Mesenchymal stem cell (in vitro differentiated cells and primary cell): ENCODE measurements at regions not wholly inside any gene's neighbourhood (a gene's known extent, or its start where the extent isn't known, plus 50 kb on each side); places are given as distances from the start of the nearest gene placed in this dataset.

ENCODE experiments used
- DNase-seq: peaks from one replicate; pipeline ENCODE4 v3.0.0-alpha.2; 2013
- H2AFZ ChIP-seq: one replicate; pipeline ENCODE4 v1.6.1; 2013; ENCODE audit warnings: low read depth, mild to moderate bottlenecking, control low read depth, inconsistent platforms, low read length, moderate library complexity
- H2AK5ac ChIP-seq: 2 replicates; pipeline ENCODE4 v1.6.1; 2013; ENCODE audit warnings: low read length, moderate library complexity, mild to moderate bottlenecking, inconsistent platforms; ENCODE audit not compliant: severe bottlenecking
- H2BK120ac ChIP-seq: one replicate; pipeline ENCODE4 v1.6.1; 2013; ENCODE audit warnings: low read depth, mild to moderate bottlenecking, inconsistent platforms, low read length, moderate library complexity
- H2BK12ac ChIP-seq, 2 experiments: one replicate each; pipeline ENCODE4 v1.6.1; 2013; ENCODE audit warnings: inconsistent platforms in 2 of 2, low read length in 2 of 2, mild to moderate bottlenecking in 2 of 2, moderate library complexity in 2 of 2, control low read depth in 1 of 2
- H2BK15ac ChIP-seq: one replicate; pipeline ENCODE4 v1.6.1; 2013; ENCODE audit warnings: mild to moderate bottlenecking, low read depth, inconsistent platforms; ENCODE audit not compliant: poor library complexity, severe bottlenecking
- H2BK5ac ChIP-seq: 2 replicates; pipeline ENCODE4 v1.6.1; 2013; ENCODE audit warnings: low read depth, mild to moderate bottlenecking, low read length, control low read depth, inconsistent platforms; ENCODE audit not compliant: poor library complexity, severe bottlenecking
- H3K14ac ChIP-seq, 2 experiments: one replicate each; pipeline ENCODE4 v1.6.1; 2013; ENCODE audit warnings: inconsistent platforms in 2 of 2, low read length in 2 of 2, control low read depth in 1 of 2, mild to moderate bottlenecking in 1 of 2, moderate library complexity in 1 of 2
- H3K18ac ChIP-seq, 2 experiments: one replicate each; pipeline ENCODE4 v1.6.1; 2013; ENCODE audit warnings: inconsistent platforms in 2 of 2, low read length in 2 of 2, control low read depth in 1 of 2, low read depth in 1 of 2, mild to moderate bottlenecking in 1 of 2
- H3K23ac ChIP-seq, 2 experiments: one replicate each; pipeline ENCODE4 v1.6.1; 2013; ENCODE audit warnings: inconsistent platforms in 2 of 2, low read length in 2 of 2, mild to moderate bottlenecking in 2 of 2, moderate library complexity in 2 of 2, control low read depth in 1 of 2
- H3K27ac ChIP-seq: 2 replicates; pipeline ENCODE4 v1.5.1; 2013; ENCODE audit warnings: mild to moderate bottlenecking, moderate library complexity, low read length, control low read depth, inconsistent platforms; ENCODE audit not compliant: poor library complexity, severe bottlenecking
- H3K27me3 ChIP-seq, 2 experiments: 2 replicates each; pipeline versions ENCODE4 v1.6.1 to v1.7.0; 2013; ENCODE audit warnings: low read length in 2 of 2, mild to moderate bottlenecking in 2 of 2, moderate library complexity in 2 of 2, control low read depth in 1 of 2, inconsistent platforms in 1 of 2; ENCODE audit not compliant: control insufficient read depth in 1 of 2, insufficient read depth in 1 of 2
- H3K36me3 ChIP-seq, 2 experiments: 2 replicates each; pipeline versions ENCODE4 v1.6.1 to v1.7.0; 2013; ENCODE audit warnings: low read length in 2 of 2, control low read depth in 1 of 2, inconsistent platforms in 1 of 2, low read depth in 1 of 2, mild to moderate bottlenecking in 1 of 2; ENCODE audit not compliant: insufficient read depth in 2 of 2, control insufficient read depth in 1 of 2
- H3K4ac ChIP-seq, 2 experiments: one replicate each; pipeline ENCODE4 v1.6.1; 2013; ENCODE audit warnings: inconsistent platforms in 2 of 2, low read length in 2 of 2, mild to moderate bottlenecking in 2 of 2, moderate library complexity in 2 of 2, control low read depth in 1 of 2, low read depth in 1 of 2
- H3K4me1 ChIP-seq: 2 replicates; pipeline ENCODE4 v1.6.1; 2013; ENCODE audit warnings: low read depth, low read length, control low read depth; ENCODE audit not compliant: control insufficient read depth, insufficient read depth
- H3K4me2 ChIP-seq: 2 replicates; pipeline ENCODE4 v1.6.1; 2013; ENCODE audit warnings: low read length, mild to moderate bottlenecking, inconsistent platforms; ENCODE audit not compliant: poor library complexity, severe bottlenecking
- H3K4me3 ChIP-seq, 2 experiments: 2 replicates each; pipeline versions ENCODE4 v1.5.1 to v1.7.0; 2013; ENCODE audit warnings: low read length in 2 of 2, mild to moderate bottlenecking in 2 of 2, control low read depth in 1 of 2, low read depth in 1 of 2; ENCODE audit not compliant: insufficient read depth in 1 of 2
- H3K79me1 ChIP-seq: replicated peaks from 2 replicates; pipeline ENCODE4 v1.6.1; 2013; ENCODE audit warnings: mild to moderate bottlenecking, control low read depth, low read length, inconsistent platforms; ENCODE audit not compliant: poor library complexity, severe bottlenecking
- H3K9ac ChIP-seq: 2 replicates; pipeline ENCODE4 v1.7.0; 2013; ENCODE audit warnings: mild to moderate bottlenecking, low read length, moderate library complexity
- H3K9me3 ChIP-seq: 2 replicates; pipeline ENCODE4 v1.7.0; 2013; ENCODE audit warnings: mild to moderate bottlenecking, low read length; ENCODE audit not compliant: control insufficient read depth
- H4K8ac ChIP-seq: one replicate; pipeline ENCODE4 v1.6.1; 2013; ENCODE audit warnings: inconsistent platforms, mild to moderate bottlenecking, low read length, moderate library complexity
- H4K91ac ChIP-seq: one replicate; pipeline ENCODE4 v1.6.1; 2013; ENCODE audit warnings: mild to moderate bottlenecking, low read length, inconsistent platforms
- WGBS: methylation state at CpG from one replicate; pipeline ENCODE4 v1.1.7; 2013; ENCODE audit warnings: mixed read lengths; 5-methylcytosine and 5-hydroxymethylcytosine counted together

DNA sequence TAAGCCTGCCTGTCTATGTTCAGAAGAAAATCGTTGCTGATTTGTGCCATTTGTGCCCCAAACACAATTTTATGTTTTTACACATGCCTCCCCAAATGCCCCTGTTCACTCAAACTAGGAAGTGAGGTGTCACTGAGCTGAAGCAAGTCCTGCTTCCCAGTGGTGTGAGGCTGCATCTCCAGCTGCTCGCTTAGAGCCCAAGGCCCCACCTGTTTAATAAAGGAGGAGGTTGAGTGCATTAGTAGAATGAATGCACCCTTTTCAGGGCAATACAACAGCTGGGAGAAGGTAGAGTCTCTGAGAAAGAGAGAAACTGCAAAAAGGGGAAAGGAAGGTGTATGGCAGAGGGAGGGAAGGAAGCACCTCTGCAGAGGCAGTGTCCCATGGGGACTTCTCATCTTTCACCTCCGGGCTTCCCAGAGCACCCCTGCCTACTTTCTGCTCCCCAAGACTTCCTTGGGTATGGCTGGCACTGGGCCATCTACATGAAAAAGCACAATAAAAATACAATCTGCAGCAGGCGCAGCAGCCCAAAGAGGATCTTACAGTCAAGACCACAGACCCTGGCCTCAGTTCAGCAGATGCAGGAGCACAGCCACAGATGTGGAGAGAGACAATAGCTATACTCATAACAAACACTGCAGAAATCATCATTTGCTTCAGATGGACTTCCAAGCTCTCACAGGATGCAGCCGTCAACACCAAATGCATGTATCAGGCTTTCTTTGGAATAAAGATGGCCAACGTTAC lies 165.9 kb downstream of the POLR2M start:
- Histone ChIP-seq H3K14ac (no peak overlapping the region), H3K4ac (no peak overlapping the region), H3K36me3 (no peaks in the 10 kb centered on the region), H3K23ac (no peak overlapping the region), H2AK5ac (no peak overlapping the region), H2BK5ac (no peak overlapping the region), H3K27ac (no peak overlapping the region), H3K4me2 (no peak overlapping the region), H3K18ac (no peak overlapping the region), H2AFZ (no peak overlapping the region), H2BK15ac (no peak overlapping the region), H3K9me3 (peaks cover 10% of the 10 kb centered on the region), H2BK120ac (no peak overlapping the region), H4K8ac (no peak overlapping the region), H3K4me3 (no peak overlapping the region), H3K4me1 (peaks cover 1% of the 10 kb centered on the region), H4K91ac (no peak overlapping the region), H2BK12ac (no peak overlapping the region), H3K27me3 (peaks cover 4 to 11% of the 10 kb centered on the region in 2 experiments), H3K79me1 (no peaks in the 10 kb centered on the region), H3K9ac (no peak overlapping the region)
- DNase-seq: no peak
- WGBS: 92% methylated on average over 6 of the region's 6 CpGs

DNA sequence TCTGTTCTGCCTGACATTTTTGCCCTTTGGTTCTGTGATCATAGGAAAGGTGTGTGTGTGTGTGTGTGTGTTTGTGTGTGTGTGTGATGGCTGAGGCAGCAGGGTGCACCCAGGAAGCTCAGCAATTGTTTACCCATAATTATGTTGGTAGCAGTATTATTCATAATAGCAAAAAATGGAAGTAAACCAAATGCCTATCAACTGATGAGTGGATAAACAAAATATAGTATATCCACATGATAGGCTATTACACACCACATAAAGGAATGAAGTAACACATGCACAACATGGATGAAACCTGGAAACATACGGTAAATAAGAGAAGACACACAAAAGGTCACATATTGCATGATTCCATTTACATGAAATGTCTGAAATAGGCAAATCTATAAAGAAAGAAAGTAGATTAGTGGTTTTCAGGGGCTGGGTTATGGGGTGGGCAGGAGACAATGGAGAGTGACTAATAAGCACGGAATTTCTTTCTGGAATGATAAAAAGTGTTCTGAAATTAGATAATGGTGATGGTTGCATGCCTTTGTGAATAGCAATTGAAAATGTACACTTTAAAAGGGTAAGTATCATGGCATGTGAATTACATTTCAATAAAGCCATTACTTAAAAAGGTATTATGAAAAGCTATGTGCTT lies 167.2 kb downstream of the POLR2M start:
- H3K9ac ChIP-seq: no peak overlapping the region
- H4K91ac ChIP-seq: no peak overlapping the region
- H3K4me3 ChIP-seq: no peak overlapping the region
- no peak overlapping the region for H2BK5ac ChIP-seq
- no peak overlapping the region for H2BK12ac ChIP-seq
- H3K18ac ChIP-seq: no peak overlapping the region
- no peak overlapping the region for H4K8ac ChIP-seq
- H3K27me3 ChIP-seq: peaks cover 0 to 5% of the 10 kb centered on the region in 2 experiments
- H2BK120ac ChIP-seq: no peak overlapping the region
- no peak overlapping the region for H2AFZ ChIP-seq
- no peak overlapping the region for H3K14ac ChIP-seq
- no peak overlapping the region for H3K4me2 ChIP-seq
- H2BK15ac ChIP-seq: no peak overlapping the region
- whole genome bisulfite sequencing: 23% methylated on average over 1 of the region's 2 CpGs
- peaks cover 10% of the 10 kb centered on the region for H3K9me3 ChIP-seq
- DNase-seq: peak; percentile 2
- H3K4ac ChIP-seq: no peak overlapping the region
- no peak overlapping the region for H2AK5ac ChIP-seq
- H3K27ac ChIP-seq: no peak overlapping the region
- peaks cover 1% of the 10 kb centered on the region for H3K4me1 ChIP-seq
- H3K23ac ChIP-seq: no peak overlapping the region
- no peaks in the 10 kb centered on the region for H3K79me1 ChIP-seq
- H3K36me3 ChIP-seq: no peaks in the 10 kb centered on the region

DNA sequence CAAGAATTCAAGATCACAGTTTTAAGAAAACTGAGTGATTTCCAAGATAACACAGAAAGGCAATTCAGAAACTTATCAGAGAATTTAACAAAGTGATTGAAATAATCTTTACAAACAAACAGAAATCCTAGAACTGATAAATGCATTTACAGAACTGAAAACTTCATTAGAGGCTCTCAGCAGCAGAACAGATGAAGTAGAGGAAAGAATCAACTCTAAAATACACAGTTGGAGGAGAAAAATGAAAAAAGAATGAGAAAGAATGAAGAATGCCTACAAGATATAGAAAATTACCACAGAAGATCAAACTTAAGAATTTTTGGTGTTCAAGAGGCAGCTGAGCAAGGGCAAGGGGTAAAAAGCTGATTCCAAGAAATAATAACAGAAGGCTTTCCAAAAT lies 168.8 kb downstream of the POLR2M start:
- no peak overlapping the region for H3K4me3 ChIP-seq
- no peak overlapping the region for H2BK120ac ChIP-seq
- peaks cover 10% of the 10 kb centered on the region for H3K9me3 ChIP-seq
- no peak overlapping the region for H2AK5ac ChIP-seq
- no peak overlapping the region for H3K4ac ChIP-seq
- no peak overlapping the region for H3K4me2 ChIP-seq
- H4K8ac ChIP-seq: no peak overlapping the region
- no peaks in the 10 kb centered on the region for H3K79me1 ChIP-seq
- H2BK15ac ChIP-seq: no peak overlapping the region
- peaks cover 1% of the 10 kb centered on the region for H3K4me1 ChIP-seq
- no peak overlapping the region for H3K23ac ChIP-seq
- no peak overlapping the region for H3K27ac ChIP-seq
- H3K18ac ChIP-seq: no peak overlapping the region
- no peak overlapping the region for H2BK12ac ChIP-seq
- H2BK5ac ChIP-seq: no peak overlapping the region
- no peak overlapping the region for H3K14ac ChIP-seq
- no peak overlapping the region for H4K91ac ChIP-seq
- H3K9ac ChIP-seq: no peak overlapping the region
- peaks cover 0 to 5% of the 10 kb centered on the region in 2 experiments for H3K27me3 ChIP-seq
- DNase-seq: no peak
- H3K36me3 ChIP-seq: no peaks in the 10 kb centered on the region
- no peak overlapping the region for H2AFZ ChIP-seq

DNA sequence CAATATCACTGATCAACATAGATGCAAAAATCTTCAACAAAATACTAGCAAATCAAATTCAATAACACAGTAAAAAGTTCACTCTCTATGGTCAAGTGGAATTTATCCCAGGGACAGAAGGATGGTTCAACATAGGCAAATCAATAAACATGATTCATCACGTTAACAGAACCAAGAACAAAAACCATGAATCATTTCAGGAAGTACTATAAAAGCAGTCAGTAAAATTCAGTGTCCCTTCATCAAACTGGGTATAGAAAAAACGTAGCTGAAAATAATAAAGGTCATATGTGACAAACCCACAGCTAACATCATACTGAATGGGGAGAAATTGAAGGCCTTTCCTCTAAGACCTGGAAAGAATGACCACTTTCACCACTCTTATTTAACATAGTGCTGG lies 172.1 kb downstream of the POLR2M start:
- no peak overlapping the region for H2AK5ac ChIP-seq
- no peaks in the 10 kb centered on the region for H3K79me1 ChIP-seq
- H3K4ac ChIP-seq: no peak overlapping the region
- no peak overlapping the region for H4K91ac ChIP-seq
- no peak overlapping the region for H2AFZ ChIP-seq
- H3K9ac ChIP-seq: no peak overlapping the region
- no peaks in the 10 kb centered on the region for H3K36me3 ChIP-seq
- no peak for DNase-seq
- peaks cover 0 to 10% of the 10 kb centered on the region in 2 experiments for H3K27me3 ChIP-seq
- H3K18ac ChIP-seq: no peak overlapping the region
- no peak overlapping the region for H3K27ac ChIP-seq
- no peak overlapping the region for H4K8ac ChIP-seq
- no peak overlapping the region for H2BK12ac ChIP-seq
- H3K14ac ChIP-seq: no peak overlapping the region
- H2BK5ac ChIP-seq: no peak overlapping the region
- no peak overlapping the region for H3K4me3 ChIP-seq
- no peak overlapping the region for H2BK15ac ChIP-seq
- no peak overlapping the region for H3K4me2 ChIP-seq
- peaks cover 10% of the 10 kb centered on the region for H3K9me3 ChIP-seq
- WGBS: 60% methylated on average over 1 of the region's 2 CpGs
- H3K4me1 ChIP-seq: no peaks in the 10 kb centered on the region
- no peak overlapping the region for H3K23ac ChIP-seq
- no peak overlapping the region for H2BK120ac ChIP-seq
